GM12875 (cell line): ENCODE measurements at regions not wholly inside any gene's neighbourhood (a gene's known extent, or its start where the extent isn't known, plus 50 kb on each side); places are given as distances from the start of the nearest gene placed in this dataset.

Experiments
- H3K4me3 ChIP-seq: one replicate; pipeline ENCODE4 v1.5.1; 2011; ENCODE audit warnings: low read depth, low read length, control low read depth
- CTCF ChIP-seq: IDR thresholded peaks from 2 replicates; pipeline ENCODE4 v1.5.1; 2011; ENCODE audit warnings: low read depth, mild to moderate bottlenecking, control low read depth, inconsistent platforms, low read length, moderate library complexity, borderline replicate concordance; ENCODE audit not compliant: insufficient read depth

GRCh38 chr11:45523760-45524159 lies 141.7 kb downstream of the CHST1 start:
- no peak overlapping the region for H3K4me3 ChIP-seq
- TF ChIP-seq CTCF, result no peak

- no peak for TF ChIP-seq CTCF
These were observed 146.4 kb downstream of the CHST1 start for GRCh38 chr11:45518833-45519535.

GRCh38 chr11:45518141-45518832 lies 147.1 kb downstream of the CHST1 start:
- no peak overlapping the region for H3K4me3 ChIP-seq
- TF ChIP-seq CTCF, result no peak

More at GRCh38 chr11:45518833-45519535, 146.4 kb downstream of the CHST1 start:
- no peak overlapping the region for H3K4me3 ChIP-seq

GRCh38 chr11:45517171-45517770 lies 148.2 kb downstream of the CHST1 start:
- no peak for TF ChIP-seq CTCF
- no peak overlapping the region for H3K4me3 ChIP-seq

GRCh38 chr11:45513821-45514340 lies 151.5 kb downstream of the CHST1 start:
- no peak overlapping the region for H3K4me3 ChIP-seq
- no peak for TF ChIP-seq CTCF

- H3K4me3 ChIP-seq, result no peak overlapping the region
- no peak for TF ChIP-seq CTCF
These were observed 152.8 kb downstream of the CHST1 start for GRCh38 chr11:45512471-45513148.
